ENCODE measurements at regions not wholly inside any gene's neighbourhood (a gene's known extent, or its start where the extent isn't known, plus 50 kb on each side); places are given as distances from the start of the nearest gene placed in this dataset.
"Not testable (repeated sequence)": the region's sequence is repeated elsewhere in the genome, so short reads cannot be mapped to it uniquely, and the experiment has no call there.

DNA sequence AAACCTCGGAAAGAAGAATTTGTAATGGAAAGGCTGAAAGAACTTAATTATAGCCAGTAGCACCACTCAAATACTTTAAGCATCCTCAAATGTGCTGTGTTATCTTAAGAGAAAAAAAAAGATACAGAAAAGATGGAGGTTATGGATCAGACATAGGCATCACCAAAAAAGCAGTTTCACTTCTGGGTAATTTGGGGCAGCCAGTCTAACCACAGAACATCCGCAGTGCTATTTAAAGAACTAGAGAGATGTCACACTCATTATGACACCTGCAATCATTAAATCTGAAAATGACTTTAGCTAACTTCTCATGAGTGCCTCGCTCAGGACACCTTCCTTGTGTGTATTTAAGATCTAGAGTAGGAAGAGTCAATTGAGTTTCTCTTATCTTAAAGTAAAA, 211.8 kb downstream of the RBM26 start:
- no peak overlapping the region for H3K4me3 ChIP-seq (ENCODE audit: low read depth, low read length)
- TF ChIP-seq, protein P1, sequence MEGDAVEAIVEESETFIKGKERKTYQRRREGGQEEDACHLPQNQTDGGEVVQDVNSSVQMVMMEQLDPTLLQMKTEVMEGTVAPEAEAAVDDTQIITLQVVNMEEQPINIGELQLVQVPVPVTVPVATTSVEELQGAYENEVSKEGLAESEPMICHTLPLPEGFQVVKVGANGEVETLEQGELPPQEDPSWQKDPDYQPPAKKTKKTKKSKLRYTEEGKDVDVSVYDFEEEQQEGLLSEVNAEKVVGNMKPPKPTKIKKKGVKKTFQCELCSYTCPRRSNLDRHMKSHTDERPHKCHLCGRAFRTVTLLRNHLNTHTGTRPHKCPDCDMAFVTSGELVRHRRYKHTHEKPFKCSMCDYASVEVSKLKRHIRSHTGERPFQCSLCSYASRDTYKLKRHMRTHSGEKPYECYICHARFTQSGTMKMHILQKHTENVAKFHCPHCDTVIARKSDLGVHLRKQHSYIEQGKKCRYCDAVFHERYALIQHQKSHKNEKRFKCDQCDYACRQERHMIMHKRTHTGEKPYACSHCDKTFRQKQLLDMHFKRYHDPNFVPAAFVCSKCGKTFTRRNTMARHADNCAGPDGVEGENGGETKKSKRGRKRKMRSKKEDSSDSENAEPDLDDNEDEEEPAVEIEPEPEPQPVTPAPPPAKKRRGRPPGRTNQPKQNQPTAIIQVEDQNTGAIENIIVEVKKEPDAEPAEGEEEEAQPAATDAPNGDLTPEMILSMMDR (IDR thresholded peaks at IDR 0.05; ENCODE audit: borderline replicate concordance, insufficient read depth, low read depth, low read length), result no peak

DNA sequence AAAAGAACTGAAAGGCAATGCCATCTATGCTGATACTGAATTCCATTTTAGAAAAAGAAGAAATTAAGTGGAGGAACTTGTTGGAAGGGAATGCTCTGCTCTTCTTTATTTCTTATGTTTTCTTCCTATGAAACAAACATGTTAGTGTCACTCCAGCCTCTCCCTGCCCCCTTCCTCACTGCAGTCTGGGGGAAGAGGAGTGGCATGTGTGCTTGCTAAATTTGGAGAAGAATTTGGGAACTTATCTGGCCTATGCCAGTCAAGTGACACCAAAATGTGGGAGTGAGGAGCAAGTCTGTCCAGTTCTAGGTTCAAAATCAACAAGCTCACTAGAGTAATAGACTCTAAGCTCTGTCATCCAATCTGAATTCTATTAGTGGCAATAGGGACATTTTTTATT, 214.6 kb downstream of the RBM26 start:
- no peak overlapping the region for H3K4me3 ChIP-seq (ENCODE audit: low read depth, low read length)
- TF ChIP-seq, protein P1 (IDR thresholded peaks at IDR 0.05; ENCODE audit: borderline replicate concordance, insufficient read depth, low read depth, low read length), result no peak

DNA sequence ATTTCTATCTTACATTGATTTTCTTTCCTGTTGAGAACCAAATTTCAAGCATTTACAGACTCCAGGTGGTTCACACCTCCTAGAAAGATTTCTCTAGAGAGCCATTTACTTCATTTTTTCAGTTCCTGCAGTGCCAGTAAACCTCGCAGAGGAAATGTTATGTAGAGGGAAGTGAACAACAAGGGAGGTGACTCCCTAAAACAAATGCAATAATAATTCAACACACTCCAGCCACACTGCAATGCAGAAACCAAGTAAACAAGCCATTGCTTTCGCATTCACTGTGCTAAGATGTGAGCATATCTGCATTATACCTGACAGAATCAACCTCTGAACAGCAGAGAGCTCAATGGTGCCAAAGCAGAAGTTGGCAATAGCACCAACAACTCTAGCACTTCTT, 215.1 kb downstream of the RBM26 start:
- TF ChIP-seq, protein P1 (IDR thresholded peaks at IDR 0.05; ENCODE audit: borderline replicate concordance, insufficient read depth, low read depth, low read length), result no peak
- H3K4me3 ChIP-seq (ENCODE audit: low read depth, low read length), result no peak overlapping the region

DNA sequence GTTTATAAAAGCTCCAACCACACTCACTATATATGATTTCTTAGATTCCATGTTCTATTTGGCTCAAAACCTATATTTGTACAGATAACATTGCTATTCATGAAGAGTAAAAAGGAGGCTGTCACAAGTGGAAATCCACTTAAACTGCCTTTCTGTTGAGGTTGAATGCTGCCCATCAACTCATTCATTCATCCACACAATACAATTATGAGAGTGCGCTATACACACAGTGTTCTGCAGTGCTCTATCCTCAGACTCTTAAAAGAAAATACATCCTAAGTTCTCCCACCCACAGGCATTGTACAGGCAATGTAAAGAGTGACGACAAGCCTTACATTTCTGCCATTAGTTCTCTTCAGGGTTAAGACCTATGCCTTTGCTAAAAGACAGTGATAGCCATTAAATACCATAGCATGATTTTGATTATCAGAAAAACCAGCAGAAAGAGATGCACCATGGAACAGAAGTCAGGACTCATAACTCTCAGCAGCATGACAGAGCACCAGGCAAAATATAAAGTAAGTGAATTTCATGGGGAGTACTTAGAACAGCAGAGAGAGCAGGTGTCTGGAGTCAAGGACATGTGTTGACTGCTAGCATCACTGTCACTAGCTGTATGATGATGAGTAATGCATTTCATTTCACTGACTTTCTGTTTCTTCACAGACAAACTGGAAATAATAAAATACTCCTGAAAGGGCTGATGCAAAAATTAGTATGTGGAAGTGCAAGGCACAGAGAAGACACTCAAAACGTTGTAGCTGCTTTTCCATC, 218.0 kb downstream of the RBM26 start:
- TF ChIP-seq, protein P1 (IDR thresholded peaks at IDR 0.05; ENCODE audit: borderline replicate concordance, insufficient read depth, low read depth, low read length), result no peak

DNA sequence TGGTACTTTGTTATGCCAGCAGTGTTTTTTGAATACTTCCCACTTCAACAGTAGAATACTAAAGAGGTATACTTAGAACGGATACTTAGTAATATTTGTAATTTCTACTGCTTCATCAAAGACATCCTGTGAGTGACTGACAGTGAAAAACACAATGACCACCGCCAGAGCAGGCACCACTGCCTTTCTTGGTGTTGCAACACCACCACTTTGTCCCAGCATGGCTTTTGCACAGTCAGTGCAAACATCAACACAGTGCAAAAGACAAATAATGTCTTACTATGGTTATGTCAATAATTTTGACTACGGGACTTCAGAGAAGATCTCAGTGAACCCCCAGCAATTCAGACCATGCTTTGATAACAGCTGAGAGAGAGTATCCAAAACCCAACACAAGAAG, 220.5 kb downstream of the RBM26 start:
- TF ChIP-seq, protein P1 (IDR thresholded peaks at IDR 0.05; ENCODE audit: borderline replicate concordance, insufficient read depth, low read depth, low read length), result no peak
- H3K4me3 ChIP-seq (ENCODE audit: low read depth, low read length), result no peak overlapping the region

More for the DNA sequence above, 218.0 kb downstream of the RBM26 start:
- no peak overlapping the region for H3K4me3 ChIP-seq (ENCODE audit: low read depth, low read length)

DNA sequence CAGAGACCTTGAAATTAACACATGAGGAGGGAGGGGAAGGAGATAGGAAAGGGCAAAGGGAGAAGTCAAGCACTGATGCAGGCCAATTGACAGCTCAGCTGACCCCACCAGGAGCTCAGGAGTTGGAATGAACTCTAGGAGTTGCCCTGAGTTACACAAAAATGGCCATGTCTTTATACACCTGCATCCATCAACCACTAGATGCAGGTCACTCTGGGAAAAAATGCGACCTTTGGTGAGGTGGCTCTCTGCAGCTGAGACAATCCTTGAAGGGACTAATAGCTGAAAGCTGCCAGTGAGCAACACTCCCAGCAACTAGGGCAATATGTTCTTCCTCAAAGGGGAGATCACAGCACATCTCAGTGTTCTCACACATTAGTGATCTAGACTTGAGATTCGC, 222.8 kb downstream of the RBM26 start:
- TF ChIP-seq, protein P1 (IDR thresholded peaks at IDR 0.05; ENCODE audit: borderline replicate concordance, insufficient read depth, low read depth, low read length), result no peak
- H3K4me3 ChIP-seq (ENCODE audit: low read depth, low read length), result no peak overlapping the region

DNA sequence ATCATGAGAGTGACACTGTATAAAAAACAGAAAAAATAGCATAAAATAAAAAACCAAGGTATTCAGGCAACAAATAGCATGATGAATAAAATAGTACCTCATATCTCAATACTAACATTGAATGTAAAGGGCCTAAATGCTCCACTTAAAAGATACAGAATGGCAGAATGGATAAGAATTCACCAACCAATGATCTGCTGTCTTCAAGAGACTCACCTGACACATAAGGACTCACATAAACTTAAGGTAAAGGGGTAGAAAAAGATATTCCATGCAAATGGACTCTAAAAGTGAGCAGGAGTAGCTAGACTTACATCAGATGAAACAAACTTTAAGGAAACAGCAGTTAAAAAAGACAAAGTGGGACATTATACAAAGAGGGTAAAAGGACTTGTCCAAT, 232.4 kb downstream of the RBM26 start:
- H3K4me3 ChIP-seq (ENCODE audit: low read depth, low read length), result not testable (repeated sequence)

DNA sequence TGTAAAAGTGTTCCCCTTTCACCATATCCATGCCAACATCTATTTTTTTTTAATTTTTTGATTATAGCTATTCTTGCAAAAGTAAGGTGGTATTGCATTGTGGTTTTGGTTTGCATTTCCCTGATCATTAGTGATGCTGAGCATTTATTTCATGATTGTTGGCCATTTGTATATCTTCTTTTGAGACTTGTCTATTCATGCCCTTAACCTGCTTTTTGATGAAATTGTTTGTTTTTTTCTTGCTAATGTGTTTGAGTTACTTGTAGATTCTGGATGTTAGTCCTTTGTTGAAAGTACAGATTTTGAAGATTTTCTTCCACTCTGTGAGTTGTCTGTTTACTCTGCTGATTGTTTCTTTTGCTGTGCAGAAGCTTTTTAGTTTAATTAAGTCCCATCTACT, 233.1 kb downstream of the RBM26 start:
- H3K4me3 ChIP-seq (ENCODE audit: low read depth, low read length), result not testable (repeated sequence)

All from GM12875 (cell line).